ENCODE measurements at regions not wholly inside any gene's neighbourhood (a gene's known extent, or its start where the extent isn't known, plus 50 kb on each side); places are given as distances from the start of the nearest gene placed in this dataset.

DNA sequence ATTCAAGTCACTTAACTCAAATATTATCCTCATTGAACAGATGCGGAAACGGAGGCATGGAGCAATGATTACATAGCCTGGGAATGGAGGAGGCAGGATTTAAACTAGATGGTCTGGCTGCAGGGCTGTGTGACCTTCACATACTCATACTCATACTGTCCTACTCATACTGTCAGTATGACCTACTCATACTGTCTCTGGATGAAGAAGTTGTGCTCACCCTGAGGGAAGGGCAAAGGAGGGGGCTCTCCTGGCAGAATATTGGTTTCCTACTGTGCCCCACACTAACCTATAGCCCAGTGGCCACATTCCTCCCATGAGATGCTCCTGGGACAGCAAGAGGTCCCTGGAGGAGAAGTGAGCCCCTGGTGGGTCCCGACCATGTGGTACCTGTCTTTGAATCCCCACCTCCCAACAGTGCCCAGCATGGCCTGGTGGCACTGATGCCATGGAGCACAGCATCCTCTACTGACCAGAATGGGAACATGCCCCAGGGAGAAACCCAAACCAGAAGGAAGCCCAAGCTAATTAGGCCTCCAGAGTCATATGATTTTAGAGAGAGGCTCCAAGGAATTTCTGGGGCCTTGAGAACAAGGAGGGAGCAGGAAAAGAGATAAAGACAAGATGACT lies 197.3 kb upstream of the SDK2 start:
- in situ Hi-C loops (cut with MboI; ENCODE audit: low pct_unique_long_range_greater_than_20kb, low sequenced_read_pairs, unreplicated experiment), result no loop called here

DNA sequence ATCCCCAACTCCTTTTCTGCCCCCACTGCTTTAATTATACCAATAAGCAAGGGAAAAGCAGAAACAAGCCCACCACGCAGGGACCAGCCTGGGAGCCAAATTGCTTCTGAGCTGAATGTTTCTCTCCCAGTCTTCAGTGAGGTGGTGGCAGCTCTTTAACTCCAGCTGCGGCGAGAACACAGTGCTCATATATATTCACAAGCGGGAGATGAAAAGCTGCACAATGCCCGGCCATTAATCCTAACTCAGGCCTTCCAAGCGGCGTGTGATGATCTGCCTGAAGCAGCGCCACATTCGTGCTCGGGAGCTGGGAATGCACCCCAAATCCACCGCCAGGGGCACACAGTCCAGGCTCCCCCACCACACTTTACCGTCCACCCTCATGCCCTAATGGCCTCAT lies 203.7 kb upstream of the SDK2 start:
- in situ Hi-C loops (cut with MboI; ENCODE audit: low pct_unique_long_range_greater_than_20kb, low sequenced_read_pairs, unreplicated experiment), result no loop called here
- DNase-seq (ENCODE audit: low spot score), result no peak

More for the DNA sequence above, 197.3 kb upstream of the SDK2 start:
- TF ChIP-seq, protein P1, sequence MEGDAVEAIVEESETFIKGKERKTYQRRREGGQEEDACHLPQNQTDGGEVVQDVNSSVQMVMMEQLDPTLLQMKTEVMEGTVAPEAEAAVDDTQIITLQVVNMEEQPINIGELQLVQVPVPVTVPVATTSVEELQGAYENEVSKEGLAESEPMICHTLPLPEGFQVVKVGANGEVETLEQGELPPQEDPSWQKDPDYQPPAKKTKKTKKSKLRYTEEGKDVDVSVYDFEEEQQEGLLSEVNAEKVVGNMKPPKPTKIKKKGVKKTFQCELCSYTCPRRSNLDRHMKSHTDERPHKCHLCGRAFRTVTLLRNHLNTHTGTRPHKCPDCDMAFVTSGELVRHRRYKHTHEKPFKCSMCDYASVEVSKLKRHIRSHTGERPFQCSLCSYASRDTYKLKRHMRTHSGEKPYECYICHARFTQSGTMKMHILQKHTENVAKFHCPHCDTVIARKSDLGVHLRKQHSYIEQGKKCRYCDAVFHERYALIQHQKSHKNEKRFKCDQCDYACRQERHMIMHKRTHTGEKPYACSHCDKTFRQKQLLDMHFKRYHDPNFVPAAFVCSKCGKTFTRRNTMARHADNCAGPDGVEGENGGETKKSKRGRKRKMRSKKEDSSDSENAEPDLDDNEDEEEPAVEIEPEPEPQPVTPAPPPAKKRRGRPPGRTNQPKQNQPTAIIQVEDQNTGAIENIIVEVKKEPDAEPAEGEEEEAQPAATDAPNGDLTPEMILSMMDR (IDR thresholded peaks at IDR 0.05; ENCODE audit: extremely low read depth, insufficient read depth, missing control alignments), result peak; percentile 23
- DNase-seq (ENCODE audit: low spot score), result no peak

DNA sequence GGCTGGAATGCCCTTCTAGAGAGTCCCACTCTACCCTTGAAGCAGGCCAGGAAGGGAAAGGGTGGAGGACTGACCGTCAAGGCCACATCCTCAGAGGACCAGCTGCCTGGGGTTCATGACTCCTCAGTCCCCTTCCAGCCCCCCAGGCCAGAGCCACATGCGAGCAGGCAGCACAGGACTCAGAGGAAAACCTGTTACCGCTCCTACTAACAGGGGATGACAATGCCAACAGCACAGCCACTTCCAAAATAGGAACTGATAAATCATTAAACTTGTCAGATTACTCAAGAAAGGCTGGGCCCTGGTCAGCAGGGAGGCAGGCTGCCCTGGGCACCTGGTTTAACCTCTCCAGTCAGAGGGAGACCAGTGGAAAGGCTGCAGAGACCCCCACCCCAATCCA lies 206.2 kb upstream of the SDK2 start:
- TF ChIP-seq, protein P1 (IDR thresholded peaks at IDR 0.05; ENCODE audit: extremely low read depth, insufficient read depth, missing control alignments), result no peak
- no peak for DNase-seq (ENCODE audit: low spot score)
- in situ Hi-C loops (cut with MboI; ENCODE audit: low pct_unique_long_range_greater_than_20kb, low sequenced_read_pairs, unreplicated experiment), result no loop called here

More for the DNA sequence above, 203.7 kb upstream of the SDK2 start:
- TF ChIP-seq, protein P1 (IDR thresholded peaks at IDR 0.05; ENCODE audit: extremely low read depth, insufficient read depth, missing control alignments), result no peak

DNA sequence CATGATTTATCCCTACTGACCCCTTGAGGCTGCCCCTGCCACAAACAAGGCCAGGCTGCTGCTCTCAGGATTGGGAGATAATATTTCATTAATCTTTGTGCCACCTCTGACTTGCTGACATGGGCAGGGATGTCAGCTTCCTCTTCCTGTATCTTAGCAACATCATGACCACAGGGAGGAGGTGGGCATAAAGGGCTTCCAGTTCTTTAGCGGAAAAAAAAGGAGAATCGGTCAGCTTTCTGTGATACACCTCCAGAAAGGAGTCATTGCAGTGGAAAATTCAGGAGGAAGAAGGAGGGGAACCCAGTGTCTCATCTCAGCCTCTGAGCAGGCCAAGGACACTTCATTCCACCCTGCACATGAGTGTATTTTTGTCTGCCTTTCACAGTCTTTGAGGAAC lies 206.8 kb upstream of the SDK2 start:
- TF ChIP-seq, protein P1 (IDR thresholded peaks at IDR 0.05; ENCODE audit: extremely low read depth, insufficient read depth, missing control alignments), result no peak
- in situ Hi-C loops (cut with MboI; ENCODE audit: low pct_unique_long_range_greater_than_20kb, low sequenced_read_pairs, unreplicated experiment), result no loop called here
- no peak for DNase-seq (ENCODE audit: low spot score)

DNA sequence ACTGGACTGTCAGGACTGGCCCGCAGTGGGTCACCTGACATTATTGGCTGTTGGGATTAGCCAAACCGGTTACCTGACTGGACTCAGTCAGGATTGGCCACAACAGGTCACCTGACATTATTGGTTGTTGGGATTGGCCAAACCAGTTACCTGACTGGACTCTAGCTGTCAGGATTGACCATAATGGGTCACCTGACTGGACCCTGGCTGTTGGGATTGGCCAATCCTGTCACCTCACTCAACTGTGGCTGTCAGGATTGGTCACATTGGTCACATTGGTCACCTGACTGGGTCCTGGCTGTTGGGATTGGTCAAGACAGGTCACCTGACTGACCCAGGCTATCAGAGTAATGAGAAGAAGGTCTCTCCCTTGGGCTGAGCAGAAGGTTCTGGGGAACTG lies 207.7 kb upstream of the SDK2 start:
- no peak for DNase-seq (ENCODE audit: low spot score)
- in situ Hi-C loops (cut with MboI; ENCODE audit: low pct_unique_long_range_greater_than_20kb, low sequenced_read_pairs, unreplicated experiment), result no loop called here
- TF ChIP-seq, protein P1 (IDR thresholded peaks at IDR 0.05; ENCODE audit: extremely low read depth, insufficient read depth, missing control alignments), result no peak

DNA sequence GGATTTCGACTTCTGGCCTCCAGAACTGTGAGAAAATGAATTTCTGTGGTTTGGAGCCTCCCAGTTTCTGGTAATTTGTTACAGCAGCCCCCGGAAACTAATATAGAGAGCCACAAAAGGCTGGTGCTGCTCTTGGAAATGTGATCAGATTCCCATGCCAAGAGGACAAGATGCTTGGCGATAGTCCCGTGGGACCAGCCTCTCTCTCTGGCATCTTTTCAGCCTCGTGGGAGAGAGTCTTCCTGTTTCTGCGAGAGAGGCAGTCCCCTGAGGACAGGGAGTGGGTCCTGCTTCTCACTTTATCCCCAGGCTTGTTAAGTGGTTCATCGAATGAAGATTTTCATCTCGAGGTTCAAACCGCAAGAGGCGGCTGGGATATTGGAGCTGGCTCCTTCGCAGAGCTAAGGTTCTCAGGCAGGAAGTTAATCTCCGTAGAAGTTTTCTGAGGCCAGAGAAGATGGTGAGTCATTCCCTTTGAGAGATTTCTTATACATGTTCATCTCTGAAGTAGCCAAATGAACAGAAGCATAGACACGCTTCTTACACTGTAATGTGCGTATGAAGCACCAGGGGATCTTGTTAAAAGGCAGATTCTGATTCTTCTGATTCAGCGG lies 211.6 kb upstream of the SDK2 start:
- DNase-seq (ENCODE audit: low spot score), result no peak
- TF ChIP-seq, protein P1 (IDR thresholded peaks at IDR 0.05; ENCODE audit: extremely low read depth, insufficient read depth, missing control alignments), result no peak
- in situ Hi-C loops (cut with MboI; ENCODE audit: low pct_unique_long_range_greater_than_20kb, low sequenced_read_pairs, unreplicated experiment), result no loop called here

Measured in GM13977 (cell line).